RWPE2 (cell line): ENCODE measurements at regions not wholly inside any gene's neighbourhood (a gene's known extent, or its start where the extent isn't known, plus 50 kb on each side); places are given as distances from the start of the nearest gene placed in this dataset.

Experiments used
- ATAC-seq: fragments of 200-7000 bp; cut with Tn5 transposase; 3 replicates; pipeline ENCODE4 v1.9.1; 2021; ENCODE audit warnings: low read depth
- DNase-seq: peaks from one replicate; pipeline ENCODE4 v3.0.0-alpha.2; 2020; ENCODE audit warnings: low spot score
- H3K27ac ChIP-seq: fragments of 450-650 bp; 2 replicates; pipeline ENCODE4 v1.5.1; 2017; ENCODE audit warnings: mild to moderate bottlenecking; ENCODE audit not compliant: poor library complexity, severe bottlenecking
- H3K27me3 ChIP-seq: fragments of 250-450 bp; sonication (Bioruptor Pico); 2 replicates; pipeline ENCODE4 v1.5.1; 2021; ENCODE audit warnings: mild to moderate bottlenecking, moderate library complexity; ENCODE audit not compliant: insufficient read depth, poor library complexity, severe bottlenecking
- H3K36me3 ChIP-seq: fragments of 250-450 bp; sonication (Bioruptor Pico); 2 replicates; pipeline ENCODE4 v1.5.1; 2020; ENCODE audit warnings: low read depth, mild to moderate bottlenecking, moderate library complexity
- H3K4me1 ChIP-seq: fragments of 250-450 bp; sonication (Bioruptor Pico); 2 replicates; pipeline ENCODE4 v1.5.1; 2021; ENCODE audit warnings: mild to moderate bottlenecking, moderate library complexity; ENCODE audit not compliant: insufficient read depth, poor library complexity, severe bottlenecking
- H3K4me3 ChIP-seq: fragments of 250-450 bp; sonication (Bioruptor Pico); 2 replicates; pipeline ENCODE4 v1.5.1; 2021; ENCODE audit warnings: mild to moderate bottlenecking, moderate library complexity; ENCODE audit not compliant: severe bottlenecking
- H3K9me3 ChIP-seq: fragments of 250-450 bp; sonication (Bioruptor Pico); 2 replicates; pipeline ENCODE4 v1.5.1; 2021; ENCODE audit warnings: mild to moderate bottlenecking, moderate library complexity; ENCODE audit not compliant: severe bottlenecking
- CTCF ChIP-seq: fragments of 450-650 bp; IDR thresholded peaks from one replicate; pipeline ENCODE4 v1.5.1; 2017; ENCODE audit warnings: mild to moderate bottlenecking, moderate library complexity; ENCODE audit not compliant: poor library complexity, severe bottlenecking

GRCh38 chr3:177881351-177881750 is 654.9 kb upstream of the KCNMB2 start:
- no peaks in the 10 kb centered on the region for H3K27me3 ChIP-seq
- no peaks in the 10 kb centered on the region for H3K4me1 ChIP-seq
- no peaks in the 10 kb centered on the region for H3K9me3 ChIP-seq
- H3K36me3 ChIP-seq: no peaks in the 10 kb centered on the region
- no peak for DNase-seq
- no peak overlapping the region for H3K27ac ChIP-seq
- TF ChIP-seq CTCF: no peak
- H3K4me3 ChIP-seq: no peak overlapping the region
- ATAC-seq: no peak

GRCh38 chr3:177882124-177882648 is 654.0 kb upstream of the KCNMB2 start:
- Histone ChIP-seq H3K9me3 (no peaks in the 10 kb centered on the region), H3K4me1 (no peaks in the 10 kb centered on the region), H3K27ac (no peak overlapping the region), H3K36me3 (no peaks in the 10 kb centered on the region), H3K27me3 (no peaks in the 10 kb centered on the region), H3K4me3 (no peak overlapping the region)
- no peak for TF ChIP-seq CTCF
- ATAC-seq (no peak), DNase-seq (no peak)

GRCh38 chr3:177883091-177883490 is 653.1 kb upstream of the KCNMB2 start:
- Histone ChIP-seq H3K36me3 (no peaks in the 10 kb centered on the region), H3K27me3 (no peaks in the 10 kb centered on the region), H3K4me1 (no peaks in the 10 kb centered on the region), H3K27ac (no peak overlapping the region), H3K4me3 (no peak overlapping the region), H3K9me3 (no peaks in the 10 kb centered on the region)
- no peak for TF ChIP-seq CTCF
- DNase-seq (no peak), ATAC-seq (no peak)

- DNase-seq (no peak), ATAC-seq (no peak)
- no peak for TF ChIP-seq CTCF
- Histone ChIP-seq H3K27me3 (no peaks in the 10 kb centered on the region), H3K4me3 (no peak overlapping the region), H3K36me3 (no peaks in the 10 kb centered on the region), H3K4me1 (no peaks in the 10 kb centered on the region), H3K27ac (no peak overlapping the region), H3K9me3 (no peaks in the 10 kb centered on the region)
Measured at GRCh38 chr3:177883957-177884356, 652.3 kb upstream of the KCNMB2 start.

- Histone ChIP-seq H3K4me3 (no peak overlapping the region), H3K4me1 (no peaks in the 10 kb centered on the region), H3K36me3 (no peaks in the 10 kb centered on the region), H3K27ac (no peak overlapping the region), H3K9me3 (no peaks in the 10 kb centered on the region), H3K27me3 (no peaks in the 10 kb centered on the region)
- TF ChIP-seq CTCF: no peak
- ATAC-seq: no peak
- DNase-seq: no peak
Measured at GRCh38 chr3:177885063-177885462, 651.2 kb upstream of the KCNMB2 start.
